Transverse colon (tissue), 4 donors: ENCODE measurements at regions not wholly inside any gene's neighbourhood (a gene's known extent, or its start where the extent isn't known, plus 50 kb on each side); places are given as distances from the start of the nearest gene placed in this dataset.

Experiments
- DNase-seq: peaks from one replicate; pipeline ENCODE4 v3.0.0-alpha.2; 2019
- H3K27ac ChIP-seq, 4 donors: fragments of 200-600 bp; sonication (generic); 2 replicates each; pipeline ENCODE4 v1.5.1; 2016 to 2018; ENCODE audit warnings: inconsistent platforms in 4 of 4
- H3K27me3 ChIP-seq: fragments of 200-600 bp; sonication (generic); 2 replicates; pipeline ENCODE4 v1.5.1; 2017; ENCODE audit warnings: inconsistent platforms
- H3K36me3 ChIP-seq, 4 donors: fragments of 200-600 bp; sonication (generic); 2 replicates each; pipeline ENCODE4 v1.5.1; 2017 to 2019; ENCODE audit warnings: inconsistent platforms in 4 of 4
- H3K4me1 ChIP-seq, 4 donors: fragments of 200-600 bp; sonication (generic); 2 replicates each; pipeline ENCODE4 v1.5.1; 2017 to 2020; ENCODE audit warnings: inconsistent platforms in 4 of 4
- H3K4me3 ChIP-seq, 4 donors: fragments of 200-600 bp; sonication (generic); 1 replicate in 1 of 4; 2 replicates in 3 of 4; pipeline versions ENCODE4 v1.5.1 to v1.6.1; 2017 to 2019; ENCODE audit warnings: inconsistent platforms in 4 of 4
- H3K9me3 ChIP-seq, 2 donors: fragments of 200-600 bp; sonication (generic); 2 replicates each; pipeline ENCODE4 v1.5.1; 2017 to 2019; ENCODE audit warnings: inconsistent platforms in 2 of 2
- EP300 ChIP-seq: sonication (generic); formaldehyde crosslinking; IDR thresholded peaks from one replicate; pipeline ENCODE4 v1.6.1; 2017; ENCODE audit warnings: antibody characterized with exemption, low read depth
- POLR2A ChIP-seq: fragments of 450-650 bp; IDR thresholded peaks from one replicate; pipeline ENCODE4 v1.6.1; 2016; ENCODE audit warnings: antibody characterized with exemption, mild to moderate bottlenecking, moderate library complexity
- POLR2AphosphoS5 ChIP-seq, 3 donors: sonication (generic); formaldehyde crosslinking; IDR thresholded peaks; one replicate each; pipeline ENCODE4 v1.6.1; 2016; ENCODE audit warnings: antibody characterized with exemption in 3 of 3
- WGBS, 2 donors: methylation state at CpG; one replicate each; pipeline ENCODE4 v1.1.5; 2018; ENCODE audit warnings: low coverage in 1 of 2; 5-methylcytosine and 5-hydroxymethylcytosine counted together
- in situ Hi-C, 4 donors: fragments of 200-750 bp; cut with MboI; loops; one replicate each; pipeline versions ENCODE4 v1.15.0 to v1.15.1; 2017; ENCODE audit warnings: low sequenced_read_pairs in 3 of 4, low pct_ligation_motif_present in 1 of 4, low pct_unique_long_range_greater_than_20kb in 1 of 4
- intact Hi-C: fragments of 100-400 bp; cut with DNase I; formaldehyde crosslinking; loops from one replicate; pipeline ENCODE4 v1.15.1; 2023; ENCODE audit warnings: low total_unique reads
- TF ChIP-seq, protein P1 (sequence below), 5 experiments: fragments of 200-600 bp in 3 of 5; fragments of 450-650 bp in 2 of 5; sonication (generic) in 3 of 5; IDR thresholded peaks; 1 replicate in 2 of 5; 2 replicates in 3 of 5; pipeline ENCODE4 v1.5.1; 2016 to 2017; ENCODE audit warnings: antibody characterized with exemption in 5 of 5, inconsistent platforms in 3 of 5, mild to moderate bottlenecking in 2 of 5, moderate library complexity in 1 of 5

DNA sequence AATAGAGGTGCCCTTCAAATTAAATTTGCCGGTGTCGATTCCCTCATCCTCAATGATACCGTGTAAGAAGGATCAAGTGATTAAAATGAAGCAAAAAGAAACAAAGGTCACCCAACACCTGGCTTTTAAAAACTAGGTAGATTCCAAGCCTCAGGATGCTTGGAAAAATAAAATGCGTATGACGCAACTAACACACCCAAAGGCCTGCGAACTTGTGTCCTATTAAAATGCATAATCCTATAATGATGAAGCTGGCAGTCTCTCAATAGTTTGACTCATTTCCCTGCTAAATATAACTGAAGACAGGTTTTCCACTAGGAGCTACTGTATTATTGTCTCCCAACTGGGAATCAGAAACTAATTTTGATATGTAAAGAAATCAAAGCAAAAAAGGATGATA lies 263.2 kb downstream of the DHX15 start:
- no peak for TF ChIP-seq POLR2A
- TF ChIP-seq POLR2AphosphoS5 (IDR thresholded peaks at IDR 0.05), result no peak
- no peak for TF ChIP-seq EP300
- TF ChIP-seq, protein P1, sequence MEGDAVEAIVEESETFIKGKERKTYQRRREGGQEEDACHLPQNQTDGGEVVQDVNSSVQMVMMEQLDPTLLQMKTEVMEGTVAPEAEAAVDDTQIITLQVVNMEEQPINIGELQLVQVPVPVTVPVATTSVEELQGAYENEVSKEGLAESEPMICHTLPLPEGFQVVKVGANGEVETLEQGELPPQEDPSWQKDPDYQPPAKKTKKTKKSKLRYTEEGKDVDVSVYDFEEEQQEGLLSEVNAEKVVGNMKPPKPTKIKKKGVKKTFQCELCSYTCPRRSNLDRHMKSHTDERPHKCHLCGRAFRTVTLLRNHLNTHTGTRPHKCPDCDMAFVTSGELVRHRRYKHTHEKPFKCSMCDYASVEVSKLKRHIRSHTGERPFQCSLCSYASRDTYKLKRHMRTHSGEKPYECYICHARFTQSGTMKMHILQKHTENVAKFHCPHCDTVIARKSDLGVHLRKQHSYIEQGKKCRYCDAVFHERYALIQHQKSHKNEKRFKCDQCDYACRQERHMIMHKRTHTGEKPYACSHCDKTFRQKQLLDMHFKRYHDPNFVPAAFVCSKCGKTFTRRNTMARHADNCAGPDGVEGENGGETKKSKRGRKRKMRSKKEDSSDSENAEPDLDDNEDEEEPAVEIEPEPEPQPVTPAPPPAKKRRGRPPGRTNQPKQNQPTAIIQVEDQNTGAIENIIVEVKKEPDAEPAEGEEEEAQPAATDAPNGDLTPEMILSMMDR (IDR thresholded peaks at IDR 0.05), result no peak
- H3K27ac ChIP-seq, result no peak overlapping the region
- H3K4me1 ChIP-seq, result no peaks in the 10 kb centered on the region
- intact Hi-C loops (no loop called here), in situ Hi-C loops (no loop called here)
- 59 to 65% methylated on average over 6 of the region's 6 CpGs for WGBS, 2 donors
- no peak overlapping the region for H3K4me3 ChIP-seq
- no peaks in the 10 kb centered on the region for H3K27me3 ChIP-seq
- no peaks in the 10 kb centered on the region for H3K36me3 ChIP-seq
- no peaks in the 10 kb centered on the region for H3K9me3 ChIP-seq
- DNase-seq, result no peak

- Histone ChIP-seq H3K4me1 (no peaks in the 10 kb centered on the region), H3K27me3 (no peaks in the 10 kb centered on the region), H3K27ac (no peak overlapping the region), H3K36me3 (no peaks in the 10 kb centered on the region), H3K4me3 (no peak overlapping the region), H3K9me3 (no peaks in the 10 kb centered on the region)
- no peak for DNase-seq
- intact Hi-C loops (no loop called here), in situ Hi-C loops (no loop called here)
- TF ChIP-seq EP300 (no peak), POLR2AphosphoS5 (IDR thresholded peaks at IDR 0.05) (no peak), POLR2A (no peak)
- TF ChIP-seq, protein P1 (IDR thresholded peaks at IDR 0.05), result no peak
- WGBS, 2 donors, result 78 to 83% methylated on average over 5 of the region's 5 CpGs
These were observed 265.0 kb downstream of the DHX15 start for GRCh38 chr4:24319387-24319786.

DNA sequence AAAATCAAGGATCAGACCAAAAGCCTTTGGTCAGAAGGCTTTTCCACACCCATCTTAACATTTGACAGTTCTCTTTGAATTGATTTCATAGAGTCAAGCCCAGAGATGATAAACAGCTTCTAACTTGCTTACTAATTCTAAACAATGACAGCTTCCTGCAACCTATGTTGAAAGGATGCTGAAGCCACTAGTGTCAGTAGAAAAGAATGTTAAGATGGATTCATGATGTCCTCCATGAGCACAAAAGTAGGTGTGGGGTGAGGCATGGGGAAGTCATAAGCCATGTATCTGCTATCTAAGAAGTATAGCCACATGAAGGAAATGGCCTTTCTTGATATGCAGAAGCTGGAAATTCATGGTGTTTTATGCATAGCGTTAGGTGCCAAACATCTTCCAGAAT lies 269.3 kb downstream of the DHX15 start:
- in situ Hi-C loops, result no loop called here
- intact Hi-C loops, result no loop called here
- 100% methylated on average over 1 of the region's 1 CpG; no CpG with 5 or more reads in 1 of the 2 donors for WGBS, 2 donors

GRCh38 chr4:24312261-24312913 lies 272.0 kb downstream of the DHX15 start:
- no peak for DNase-seq
- Histone ChIP-seq H3K27ac (no peak overlapping the region), H3K36me3 (no peaks in the 10 kb centered on the region), H3K27me3 (no peaks in the 10 kb centered on the region), H3K4me3 (no peak overlapping the region), H3K4me1 (no peaks in the 10 kb centered on the region), H3K9me3 (no peaks in the 10 kb centered on the region)
- intact Hi-C loops (no loop called here), in situ Hi-C loops (no loop called here)
- 72 to 80% methylated on average over 3 of the region's 3 CpGs for WGBS, 2 donors
- TF ChIP-seq EP300, result no peak
- no peak for TF ChIP-seq POLR2A
- no peak for TF ChIP-seq POLR2AphosphoS5 (IDR thresholded peaks at IDR 0.05)
- TF ChIP-seq, protein P1 (IDR thresholded peaks at IDR 0.05), result no peak

More for the DNA sequence above, 269.3 kb downstream of the DHX15 start:
- no peak for DNase-seq
- Histone ChIP-seq H3K4me1 (no peaks in the 10 kb centered on the region), H3K4me3 (no peak overlapping the region), H3K27ac (no peak overlapping the region), H3K9me3 (no peaks in the 10 kb centered on the region), H3K36me3 (no peaks in the 10 kb centered on the region), H3K27me3 (no peaks in the 10 kb centered on the region)
- no peak for TF ChIP-seq POLR2AphosphoS5 (IDR thresholded peaks at IDR 0.05)
- TF ChIP-seq POLR2A, result no peak
- no peak for TF ChIP-seq EP300
- TF ChIP-seq, protein P1 (IDR thresholded peaks at IDR 0.05), result no peak
